ENCODE measurements at regions not wholly inside any gene's neighbourhood (a gene's known extent, or its start where the extent isn't known, plus 50 kb on each side); places are given as distances from the start of the nearest gene placed in this dataset.
A peak's percentile ranks its signal among the peaks of the same experiment; 100 is the strongest.

DNA sequence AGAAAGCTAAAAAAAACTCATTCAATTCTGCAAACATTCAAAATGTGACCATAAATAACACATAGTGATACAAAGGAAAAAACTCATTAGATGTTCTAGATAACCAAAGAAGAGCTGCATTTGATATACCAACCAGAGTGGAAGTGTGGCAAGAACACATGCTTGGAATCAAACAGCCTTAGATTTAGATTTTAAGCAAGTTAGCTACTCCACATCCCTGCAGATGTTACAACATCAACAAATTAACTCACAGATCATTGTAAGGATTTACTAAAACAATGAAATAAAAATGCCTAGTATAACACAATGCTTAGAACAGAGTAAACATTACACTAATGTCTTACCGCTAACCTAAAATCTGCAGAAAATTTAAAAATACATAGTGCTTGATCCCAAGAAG is 114.0 kb upstream of the AKIP1 start:
- Histone ChIP-seq H3K27ac (ENCODE audit: low read depth, low read length) (no peak overlapping the region), H3K9ac (ENCODE audit: low read length) (no peak overlapping the region), H3K36me3 (ENCODE audit: control insufficient read depth, insufficient read depth, low read length) (no peaks in the 10 kb centered on the region), H3K4me1 (ENCODE audit: control insufficient read depth, insufficient read depth, low read length) (peaks cover 7% of the 10 kb centered on the region), H3K9me3 (ENCODE audit: control insufficient read depth, insufficient read depth, low read depth, low read length) (no peaks in the 10 kb centered on the region), H3K27me3 (ENCODE audit: control insufficient read depth, insufficient read depth, low read length) (no peaks in the 10 kb centered on the region), H3K4me3 (ENCODE audit: low read depth, low read length) (no peak overlapping the region)

DNA sequence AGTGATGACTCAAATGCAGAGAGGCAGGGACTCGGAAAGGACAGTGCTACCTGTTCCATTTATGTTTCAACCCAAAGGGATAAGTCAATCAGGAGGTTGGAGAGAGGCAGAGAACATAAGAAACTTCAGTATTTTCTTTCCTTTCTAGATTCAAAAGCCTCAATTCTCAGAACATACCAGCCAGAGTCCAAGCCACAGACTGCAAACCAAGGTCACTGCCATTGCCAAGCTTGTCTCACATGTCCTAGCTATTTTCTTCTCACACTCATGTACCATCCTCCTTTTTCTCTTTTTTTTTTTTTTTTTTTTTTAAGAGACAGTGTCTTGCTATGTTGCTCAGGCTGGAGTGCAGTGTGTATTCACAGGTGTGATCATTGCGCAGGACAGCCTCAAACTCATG is 111.7 kb upstream of the AKIP1 start:
- peaks cover 7% of the 10 kb centered on the region for H3K4me1 ChIP-seq (ENCODE audit: control insufficient read depth, insufficient read depth, low read length)
- no peaks in the 10 kb centered on the region for H3K27me3 ChIP-seq (ENCODE audit: control insufficient read depth, insufficient read depth, low read length)
- H3K9ac ChIP-seq (ENCODE audit: low read length): no peak overlapping the region
- H3K36me3 ChIP-seq (ENCODE audit: control insufficient read depth, insufficient read depth, low read length): no peaks in the 10 kb centered on the region
- no peaks in the 10 kb centered on the region for H3K9me3 ChIP-seq (ENCODE audit: control insufficient read depth, insufficient read depth, low read depth, low read length)
- no peak overlapping the region for H3K4me3 ChIP-seq (ENCODE audit: low read depth, low read length)
- H3K27ac ChIP-seq (ENCODE audit: low read depth, low read length): no peak overlapping the region

DNA sequence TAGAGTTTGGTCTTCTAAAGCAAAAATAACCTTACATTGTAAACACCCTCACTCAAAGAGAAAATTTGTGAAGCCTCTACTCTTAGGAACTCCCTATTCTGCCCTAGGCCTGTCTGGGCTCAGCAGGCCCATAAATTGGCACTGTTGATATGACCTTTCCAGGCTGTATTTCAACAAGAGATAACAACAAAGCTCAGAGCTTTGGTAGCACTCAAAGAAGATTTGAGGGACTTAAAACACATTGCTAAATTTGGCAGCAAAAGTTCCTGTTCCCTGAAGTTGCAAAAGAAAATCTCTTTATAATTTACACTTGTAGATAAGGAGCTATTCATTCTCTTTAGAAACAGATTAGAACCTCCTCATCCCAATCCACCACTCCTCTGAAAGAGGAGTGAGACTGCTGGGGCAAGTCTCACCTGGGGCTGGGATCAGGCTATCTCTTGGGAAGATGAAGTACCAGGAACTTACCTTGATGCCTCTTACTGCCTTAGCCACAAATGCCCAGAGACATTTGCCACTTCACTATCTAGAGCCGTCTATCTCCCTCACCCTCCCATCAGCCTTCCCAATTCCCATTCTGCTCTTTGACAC is 110.4 kb upstream of the AKIP1 start:
- H3K4me1 ChIP-seq (ENCODE audit: control insufficient read depth, insufficient read depth, low read length): peaks cover 4% of the 10 kb centered on the region; the same call in 1 of the 2 replicates
- H3K27me3 ChIP-seq (ENCODE audit: control insufficient read depth, insufficient read depth, low read length): no peaks in the 10 kb centered on the region
- H3K27ac ChIP-seq (ENCODE audit: low read depth, low read length): no peak overlapping the region
- no peak overlapping the region for H3K9ac ChIP-seq (ENCODE audit: low read length)
- no peak overlapping the region for H3K4me3 ChIP-seq (ENCODE audit: low read depth, low read length)
- no peaks in the 10 kb centered on the region for H3K36me3 ChIP-seq (ENCODE audit: control insufficient read depth, insufficient read depth, low read length)
- H3K9me3 ChIP-seq (ENCODE audit: control insufficient read depth, insufficient read depth, low read depth, low read length): no peaks in the 10 kb centered on the region

DNA sequence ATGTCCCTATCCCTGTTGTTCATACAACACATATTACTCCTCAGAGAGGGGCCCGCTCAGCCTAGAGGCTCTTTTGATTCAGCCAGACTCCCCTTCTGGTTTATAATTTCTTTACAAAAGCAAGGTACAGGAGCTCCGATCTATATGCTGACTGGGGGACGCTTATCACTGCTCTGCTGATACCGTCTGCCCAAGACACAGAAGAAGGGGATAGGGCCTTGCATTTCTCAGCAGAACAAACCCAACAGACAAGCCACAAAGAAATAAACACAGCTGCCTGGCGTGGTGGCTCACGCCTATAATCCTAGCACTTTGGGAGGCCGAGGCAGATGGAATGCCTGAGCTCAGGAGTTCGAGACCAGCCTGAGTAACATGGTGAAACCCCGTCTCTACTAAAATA is 109.9 kb upstream of the AKIP1 start:
- Histone ChIP-seq H3K4me1 (ENCODE audit: control insufficient read depth, insufficient read depth, low read length) (peaks cover 8% of the 10 kb centered on the region; the same call in 1 of the 2 replicates), H3K27ac (ENCODE audit: low read depth, low read length) (no peak overlapping the region), H3K9ac (ENCODE audit: low read length) (no peak overlapping the region)

DNA sequence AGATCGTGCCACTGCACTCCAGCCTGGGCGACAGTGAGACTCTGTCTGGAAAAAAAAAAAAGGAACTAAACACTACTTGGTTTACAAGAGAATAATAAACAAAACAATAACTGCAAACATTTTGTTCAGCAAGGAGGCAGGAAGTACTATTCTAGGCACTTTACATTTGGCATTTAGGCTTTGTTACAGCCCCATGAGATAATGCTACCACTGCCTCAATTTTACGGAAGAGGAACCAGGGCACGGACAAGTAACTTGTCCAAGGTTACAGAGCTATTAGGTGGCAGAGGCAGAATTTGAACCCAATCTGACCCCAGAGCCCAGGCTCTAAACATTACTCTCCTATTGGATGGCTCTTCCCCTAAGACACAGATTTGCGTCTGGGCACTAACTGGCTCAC is 108.7 kb upstream of the AKIP1 start:
- no peaks in the 10 kb centered on the region for H3K9me3 ChIP-seq (ENCODE audit: control insufficient read depth, insufficient read depth, low read depth, low read length)
- H3K27ac ChIP-seq (ENCODE audit: low read depth, low read length): no peak overlapping the region
- H3K36me3 ChIP-seq (ENCODE audit: control insufficient read depth, insufficient read depth, low read length): no peaks in the 10 kb centered on the region
- peaks cover 20% of the 10 kb centered on the region; the same call in 1 of the 2 replicates for H3K4me1 ChIP-seq (ENCODE audit: control insufficient read depth, insufficient read depth, low read length)
- no peaks in the 10 kb centered on the region for H3K27me3 ChIP-seq (ENCODE audit: control insufficient read depth, insufficient read depth, low read length)
- no peak overlapping the region for H3K4me3 ChIP-seq (ENCODE audit: low read depth, low read length)
- H3K9ac ChIP-seq (ENCODE audit: low read length): no peak overlapping the region

More for the DNA sequence above, 109.9 kb upstream of the AKIP1 start:
- Histone ChIP-seq H3K4me3 (ENCODE audit: low read depth, low read length) (no peak overlapping the region), H3K9me3 (ENCODE audit: control insufficient read depth, insufficient read depth, low read depth, low read length) (no peaks in the 10 kb centered on the region), H3K36me3 (ENCODE audit: control insufficient read depth, insufficient read depth, low read length) (no peaks in the 10 kb centered on the region), H3K27me3 (ENCODE audit: control insufficient read depth, insufficient read depth, low read length) (no peaks in the 10 kb centered on the region)

DNA sequence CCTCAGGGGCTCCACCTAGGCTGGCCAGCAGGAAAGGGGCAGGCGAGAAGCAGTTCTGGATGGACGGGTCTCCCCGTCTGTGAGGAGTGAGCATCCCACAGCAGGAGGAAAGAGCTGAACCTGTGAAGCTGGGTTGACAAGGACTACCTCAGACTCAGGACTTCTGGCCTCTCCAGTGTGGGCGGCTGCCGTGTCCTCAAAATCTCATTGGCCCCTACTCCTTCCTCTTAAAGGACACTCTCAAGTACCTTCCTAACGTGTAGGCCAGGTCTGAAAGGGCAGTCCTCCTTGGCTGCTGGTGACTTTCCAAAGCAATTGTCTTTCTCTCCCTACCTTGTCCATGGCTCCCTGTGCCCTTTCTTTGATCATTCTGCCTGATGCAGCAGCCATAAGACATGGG is 107.0 kb upstream of the AKIP1 start:
- Histone ChIP-seq H3K9me3 (ENCODE audit: control insufficient read depth, insufficient read depth, low read depth, low read length) (no peaks in the 10 kb centered on the region), H3K36me3 (ENCODE audit: control insufficient read depth, insufficient read depth, low read length) (no peaks in the 10 kb centered on the region), H3K4me1 (ENCODE audit: control insufficient read depth, insufficient read depth, low read length) (peaks cover 29% of the 10 kb centered on the region), H3K27ac (ENCODE audit: low read depth, low read length) (no peak overlapping the region), H3K27me3 (ENCODE audit: control insufficient read depth, insufficient read depth, low read length) (no peaks in the 10 kb centered on the region), H3K4me3 (ENCODE audit: low read depth, low read length) (no peak overlapping the region), H3K9ac (ENCODE audit: low read length) (no peak overlapping the region)

DNA sequence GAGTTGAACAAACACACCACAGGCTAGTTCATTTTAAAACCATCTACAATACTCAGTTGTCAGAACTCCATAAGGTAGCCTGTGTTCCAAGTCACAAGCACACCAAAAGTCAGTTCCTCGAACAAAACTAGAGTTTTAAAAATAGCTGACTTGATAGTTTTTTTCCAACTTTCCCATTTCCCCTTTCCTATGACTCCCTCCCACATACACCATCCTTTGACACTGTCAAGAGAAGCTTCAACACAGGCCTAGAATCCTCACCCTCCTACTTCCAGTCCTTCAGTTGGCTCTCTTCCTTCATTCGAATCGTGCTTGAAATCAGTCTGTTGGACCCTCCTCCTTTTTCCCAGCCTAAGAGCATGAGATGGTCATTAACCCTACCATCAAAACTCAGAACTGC is 105.7 kb upstream of the AKIP1 start:
- Histone ChIP-seq H3K4me3 (ENCODE audit: low read depth, low read length) (no peak overlapping the region), H3K9ac (ENCODE audit: low read length) (no peak overlapping the region), H3K36me3 (ENCODE audit: control insufficient read depth, insufficient read depth, low read length) (no peaks in the 10 kb centered on the region), H3K27me3 (ENCODE audit: control insufficient read depth, insufficient read depth, low read length) (no peaks in the 10 kb centered on the region), H3K9me3 (ENCODE audit: control insufficient read depth, insufficient read depth, low read depth, low read length) (no peaks in the 10 kb centered on the region), H3K27ac (ENCODE audit: low read depth, low read length) (no peak overlapping the region), H3K4me1 (ENCODE audit: control insufficient read depth, insufficient read depth, low read length) (peaks cover 43% of the 10 kb centered on the region)

DNA sequence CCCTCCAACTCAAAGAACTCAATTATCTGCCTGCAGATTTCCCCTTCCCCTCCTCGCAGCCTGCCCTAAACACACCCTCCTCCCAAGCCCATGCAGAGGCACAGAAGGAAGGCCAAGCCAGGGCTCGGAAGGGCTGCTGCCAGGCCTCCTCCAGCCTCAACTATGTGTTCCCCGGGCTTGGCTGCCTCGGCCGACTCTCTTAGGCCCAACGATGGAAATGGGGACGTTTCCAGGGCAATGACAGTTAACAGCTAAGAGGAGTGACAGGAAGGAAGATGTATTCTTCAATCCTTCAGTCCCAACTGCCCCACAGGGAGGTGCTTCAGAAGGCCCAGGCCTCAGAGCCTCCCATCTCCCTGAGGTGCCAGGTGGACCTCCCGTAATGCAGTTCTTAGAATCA is 104.0 kb upstream of the AKIP1 start:
- no peak overlapping the region for H3K4me3 ChIP-seq (ENCODE audit: low read depth, low read length)
- H3K36me3 ChIP-seq (ENCODE audit: control insufficient read depth, insufficient read depth, low read length): no peaks in the 10 kb centered on the region
- H3K9ac ChIP-seq (ENCODE audit: low read length): no peak overlapping the region
- peaks cover 48% of the 10 kb centered on the region for H3K4me1 ChIP-seq (ENCODE audit: control insufficient read depth, insufficient read depth, low read length)
- H3K27ac ChIP-seq (ENCODE audit: low read depth, low read length): no peak overlapping the region
- H3K9me3 ChIP-seq (ENCODE audit: control insufficient read depth, insufficient read depth, low read depth, low read length): no peaks in the 10 kb centered on the region
- no peaks in the 10 kb centered on the region for H3K27me3 ChIP-seq (ENCODE audit: control insufficient read depth, insufficient read depth, low read length)

DNA sequence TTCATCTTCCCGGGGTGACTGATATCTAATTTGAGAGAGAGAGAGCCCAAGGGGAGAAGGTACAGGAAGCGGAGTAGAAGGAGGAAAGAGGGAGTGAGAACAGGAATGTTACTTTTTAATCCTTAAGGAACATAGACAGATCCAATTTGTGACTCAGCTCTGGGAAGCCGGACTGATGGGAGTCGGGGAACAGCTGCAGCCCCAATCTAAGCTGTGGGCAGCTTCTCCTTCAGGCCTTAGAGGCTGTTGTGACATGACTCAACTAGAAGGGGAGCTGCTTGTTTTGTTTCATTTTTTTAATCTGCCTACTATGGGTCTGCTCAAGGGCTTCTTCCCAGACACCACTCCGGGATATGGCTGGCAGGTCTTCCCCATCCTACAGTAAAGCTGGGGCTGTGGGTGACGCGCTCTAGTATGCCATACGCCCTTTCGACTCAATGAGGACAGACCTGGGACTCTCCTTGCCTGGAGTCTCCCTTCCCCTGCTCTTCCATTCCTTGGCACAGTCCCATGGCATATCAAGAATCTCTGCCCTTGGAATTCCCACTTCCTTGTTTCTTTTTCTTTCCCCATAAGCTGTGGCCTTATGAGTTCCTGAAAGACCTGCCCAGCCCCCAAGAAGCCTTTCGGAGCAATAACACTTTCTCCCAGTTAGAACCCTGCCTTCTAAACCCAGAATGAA is 103.3 kb upstream of the AKIP1 start:
- Histone ChIP-seq H3K27ac (ENCODE audit: low read depth, low read length) (no peak overlapping the region), H3K9me3 (ENCODE audit: control insufficient read depth, insufficient read depth, low read depth, low read length) (no peaks in the 10 kb centered on the region)

DNA sequence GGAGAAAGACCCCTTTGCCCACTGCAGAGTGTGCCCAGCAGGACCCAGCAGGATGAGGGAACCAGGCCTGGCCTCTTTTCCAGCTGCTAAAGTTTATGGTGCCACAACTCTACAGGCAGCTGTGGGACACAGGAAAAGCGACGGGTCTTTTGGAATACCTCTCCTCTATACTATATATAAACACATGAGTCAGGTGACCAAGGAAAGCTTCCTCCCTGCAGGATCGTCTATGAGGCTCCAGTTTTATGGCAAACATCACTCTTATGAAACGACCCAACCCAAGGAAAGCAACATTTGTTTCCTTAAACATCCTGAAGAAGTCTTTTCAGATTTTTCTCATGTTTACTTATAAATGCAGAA is 102.8 kb upstream of the AKIP1 start:
- H3K36me3 ChIP-seq (ENCODE audit: control insufficient read depth, insufficient read depth, low read length): no peaks in the 10 kb centered on the region
- H3K4me1 ChIP-seq (ENCODE audit: control insufficient read depth, insufficient read depth, low read length): peaks cover 53% of the 10 kb centered on the region
- H3K9me3 ChIP-seq (ENCODE audit: control insufficient read depth, insufficient read depth, low read depth, low read length): no peaks in the 10 kb centered on the region
- no peaks in the 10 kb centered on the region for H3K27me3 ChIP-seq (ENCODE audit: control insufficient read depth, insufficient read depth, low read length)
- no peak overlapping the region for H3K9ac ChIP-seq (ENCODE audit: low read length)
- no peak overlapping the region for H3K27ac ChIP-seq (ENCODE audit: low read depth, low read length)
- no peak overlapping the region for H3K4me3 ChIP-seq (ENCODE audit: low read depth, low read length)

More for the DNA sequence above, 103.3 kb upstream of the AKIP1 start:
- no peaks in the 10 kb centered on the region for H3K27me3 ChIP-seq (ENCODE audit: control insufficient read depth, insufficient read depth, low read length)
- H3K36me3 ChIP-seq (ENCODE audit: control insufficient read depth, insufficient read depth, low read length): no peaks in the 10 kb centered on the region
- peaks cover 52% of the 10 kb centered on the region for H3K4me1 ChIP-seq (ENCODE audit: control insufficient read depth, insufficient read depth, low read length)
- H3K9ac ChIP-seq (ENCODE audit: low read length): no peak overlapping the region
- H3K4me3 ChIP-seq (ENCODE audit: low read depth, low read length): no peak overlapping the region

DNA sequence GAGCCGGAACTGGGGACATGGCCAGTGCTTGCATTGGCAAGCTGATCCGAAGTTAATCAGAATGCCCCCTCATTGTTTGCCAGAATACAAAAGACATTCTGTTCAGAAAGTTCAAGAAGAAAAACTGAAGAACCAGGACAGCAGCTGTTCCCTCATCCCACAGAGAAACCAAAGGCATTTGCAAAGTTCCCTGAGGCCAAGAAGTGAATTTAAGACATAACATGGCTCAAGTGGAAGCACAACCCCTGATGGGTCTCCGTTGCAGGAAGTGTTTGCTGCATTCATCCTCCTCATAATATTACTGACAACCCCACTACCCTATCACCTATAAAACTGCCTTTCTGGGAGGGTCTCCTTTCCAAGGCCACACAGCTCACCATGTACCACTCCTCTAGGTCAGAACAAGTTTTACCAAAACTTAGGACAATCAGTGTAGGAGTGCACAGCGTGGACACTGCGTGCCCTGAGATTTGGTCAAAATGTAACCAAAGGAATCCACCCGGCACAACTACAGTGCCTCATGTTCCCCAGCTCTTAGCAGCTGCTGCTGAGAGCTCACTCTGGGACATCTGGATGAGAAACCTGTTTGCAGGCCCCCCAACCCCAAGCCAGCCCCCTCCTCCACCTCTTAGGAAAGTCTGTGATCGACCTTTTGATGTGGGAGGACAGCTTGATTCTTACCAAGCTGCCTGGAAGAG is 101.6 kb upstream of the AKIP1 start:
- H3K27me3 ChIP-seq (ENCODE audit: control insufficient read depth, insufficient read depth, low read length): no peaks in the 10 kb centered on the region
- peak overlapping the region; percentile 70 for H3K9ac ChIP-seq (ENCODE audit: low read length)
- H3K27ac ChIP-seq (ENCODE audit: low read depth, low read length): no peak overlapping the region
- H3K4me3 ChIP-seq (ENCODE audit: low read depth, low read length): peak overlapping the region; percentile 68; the same call in 1 of the 2 replicates
- no peaks in the 10 kb centered on the region for H3K36me3 ChIP-seq (ENCODE audit: control insufficient read depth, insufficient read depth, low read length)
- peaks cover 64% of the 10 kb centered on the region for H3K4me1 ChIP-seq (ENCODE audit: control insufficient read depth, insufficient read depth, low read length)
- no peaks in the 10 kb centered on the region for H3K9me3 ChIP-seq (ENCODE audit: control insufficient read depth, insufficient read depth, low read depth, low read length)

Data from HUES6 (cell line).